Epithelial cell of esophagus (primary cell): ENCODE measurements at regions not wholly inside any gene's neighbourhood (a gene's known extent, or its start where the extent isn't known, plus 50 kb on each side); places are given as distances from the start of the nearest gene placed in this dataset.
A peak's percentile ranks its signal among the peaks of the same experiment; 100 is the strongest.

Experiments
- DNase-seq: peaks from one replicate; pipeline ENCODE4 v3.0.0; 2010; ENCODE audit warnings: low read depth
- H3K4me3 ChIP-seq: 2 replicates; pipeline ENCODE4 v1.5.1; 2011; ENCODE audit warnings: mild to moderate bottlenecking, low read length, control low read depth
- TF ChIP-seq, protein P1 (sequence below): IDR thresholded peaks from 2 replicates; pipeline ENCODE4 v1.5.1; 2011; ENCODE audit warnings: low read depth, mild to moderate bottlenecking, low read length, control low read depth, inconsistent platforms; ENCODE audit not compliant: insufficient read depth; ENCODE audit errors: missing control alignments

- no peak overlapping the region for H3K4me3 ChIP-seq
- peak; percentile 97 for DNase-seq
- TF ChIP-seq, protein P1, sequence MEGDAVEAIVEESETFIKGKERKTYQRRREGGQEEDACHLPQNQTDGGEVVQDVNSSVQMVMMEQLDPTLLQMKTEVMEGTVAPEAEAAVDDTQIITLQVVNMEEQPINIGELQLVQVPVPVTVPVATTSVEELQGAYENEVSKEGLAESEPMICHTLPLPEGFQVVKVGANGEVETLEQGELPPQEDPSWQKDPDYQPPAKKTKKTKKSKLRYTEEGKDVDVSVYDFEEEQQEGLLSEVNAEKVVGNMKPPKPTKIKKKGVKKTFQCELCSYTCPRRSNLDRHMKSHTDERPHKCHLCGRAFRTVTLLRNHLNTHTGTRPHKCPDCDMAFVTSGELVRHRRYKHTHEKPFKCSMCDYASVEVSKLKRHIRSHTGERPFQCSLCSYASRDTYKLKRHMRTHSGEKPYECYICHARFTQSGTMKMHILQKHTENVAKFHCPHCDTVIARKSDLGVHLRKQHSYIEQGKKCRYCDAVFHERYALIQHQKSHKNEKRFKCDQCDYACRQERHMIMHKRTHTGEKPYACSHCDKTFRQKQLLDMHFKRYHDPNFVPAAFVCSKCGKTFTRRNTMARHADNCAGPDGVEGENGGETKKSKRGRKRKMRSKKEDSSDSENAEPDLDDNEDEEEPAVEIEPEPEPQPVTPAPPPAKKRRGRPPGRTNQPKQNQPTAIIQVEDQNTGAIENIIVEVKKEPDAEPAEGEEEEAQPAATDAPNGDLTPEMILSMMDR: peak; percentile 84
These were observed 489.4 kb downstream of the KCNA4 start for GRCh38 chr11:29527391-29527936.

GRCh38 chr11:29518389-29519174, 498.2 kb downstream of the KCNA4 start:
- DNase-seq: peak; percentile 90
- H3K4me3 ChIP-seq: peak overlapping the region; percentile 10
- TF ChIP-seq, protein P1: peak; percentile 73

DNA sequence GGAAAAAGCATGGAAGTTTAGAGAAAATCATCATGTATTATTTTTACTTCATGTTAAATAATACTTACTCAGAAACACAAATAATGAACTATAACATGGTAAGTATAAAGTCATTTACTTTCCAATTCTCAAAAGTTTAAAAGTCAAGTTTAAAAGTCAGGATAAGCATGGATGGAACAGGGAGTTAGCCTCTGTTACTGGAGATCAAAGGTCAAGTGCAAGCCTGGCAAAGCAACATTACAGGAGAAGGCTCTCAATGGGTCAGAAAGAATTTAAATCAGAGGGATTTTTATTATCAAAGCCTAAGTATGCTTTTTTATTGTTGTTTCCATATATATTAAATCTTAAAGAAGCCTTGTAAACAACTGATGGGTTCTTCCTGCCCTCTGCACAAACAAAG, 505.4 kb downstream of the KCNA4 start:
- H3K4me3 ChIP-seq: no peak overlapping the region
- DNase-seq: no peak
- TF ChIP-seq, protein P1: no peak

DNA sequence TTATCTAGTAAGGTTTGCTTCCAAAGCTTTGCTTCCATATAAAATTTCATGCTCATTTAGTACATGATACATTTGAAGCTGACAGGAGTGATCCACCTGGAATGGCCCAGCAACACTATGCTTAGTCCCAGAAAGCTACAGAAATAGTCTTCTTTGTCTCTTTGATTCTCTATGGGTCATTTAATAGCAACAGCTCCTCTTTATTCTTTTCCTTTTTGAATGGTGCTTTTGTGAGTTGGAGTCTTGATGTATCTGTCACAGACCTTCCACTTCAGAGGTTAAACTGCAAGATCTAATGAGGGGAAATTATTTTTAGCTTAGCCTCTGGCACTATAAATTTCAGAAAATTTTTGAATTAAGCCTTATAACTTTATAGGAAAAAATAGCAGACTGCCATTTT, 509.5 kb downstream of the KCNA4 start:
- TF ChIP-seq, protein P1: no peak

GRCh38 chr11:29495676-29496075, 521.2 kb downstream of the KCNA4 start:
- no peak for DNase-seq
- TF ChIP-seq, protein P1: no peak
- no peak overlapping the region for H3K4me3 ChIP-seq

More for the DNA sequence above, 509.5 kb downstream of the KCNA4 start:
- DNase-seq: no peak
- H3K4me3 ChIP-seq: no peak overlapping the region

GRCh38 chr11:29490938-29491337, 525.9 kb downstream of the KCNA4 start:
- TF ChIP-seq, protein P1: no peak
- DNase-seq: no peak
- no peak overlapping the region for H3K4me3 ChIP-seq
